GM12891 (cell line): ENCODE measurements at regions not wholly inside any gene's neighbourhood (a gene's known extent, or its start where the extent isn't known, plus 50 kb on each side); places are given as distances from the start of the nearest gene placed in this dataset.

ENCODE experiments used
- POLR2A ChIP-seq: IDR thresholded peaks from 2 replicates; pipeline ENCODE4 v1.6.1; 2011; ENCODE audit warnings: low read depth, low read length, control low read depth
- POLR2AphosphoS5 ChIP-seq: IDR thresholded peaks from 2 replicates; pipeline ENCODE4 v1.6.1; 2011; ENCODE audit warnings: low read depth, low read length, control low read depth
- TAF1 ChIP-seq: IDR thresholded peaks from 2 replicates; pipeline ENCODE4 v1.6.1; 2011; ENCODE audit warnings: low read depth, low read length, control low read depth

GRCh38 chr22:27643907-27644306 is 157.6 kb downstream of the MN1 start:
- TF ChIP-seq TAF1, result no peak
- TF ChIP-seq POLR2A, result no peak
- no peak for TF ChIP-seq POLR2AphosphoS5
